SK-N-SH (cell line): ENCODE measurements at regions not wholly inside any gene's neighbourhood (a gene's known extent, or its start where the extent isn't known, plus 50 kb on each side); places are given as distances from the start of the nearest gene placed in this dataset.

Experiments used
- CTCF ChIP-seq: fragments of 200-600 bp; sonication (generic); IDR thresholded peaks from 2 replicates; pipeline ENCODE4 v1.6.1; 2017; ENCODE audit warnings: antibody characterized with exemption, mild to moderate bottlenecking, moderate library complexity
- EP300 ChIP-seq, 2 experiments: IDR thresholded peaks; 2 replicates each; pipeline versions ENCODE4 v1.4.0 to v1.6.1; 2012; ENCODE audit warnings: borderline replicate concordance in 1 of 2, low read depth in 1 of 2, low read length in 1 of 2
- EZH2phosphoT487 ChIP-seq: fragments of 200-600 bp; sonication (generic); IDR thresholded peaks from 2 replicates; pipeline ENCODE4 v1.6.1; 2017; ENCODE audit warnings: low read depth, mixed run types, mild to moderate bottlenecking, antibody characterized with exemption, moderate library complexity, borderline replicate concordance

- TF ChIP-seq CTCF, result no peak
- TF ChIP-seq EZH2phosphoT487, result no peak
- TF ChIP-seq EP300 (IDR thresholded peaks at IDR 0.05; ENCODE audit: borderline replicate concordance in 1 of 2, low read depth in 1 of 2, low read length in 1 of 2), result no peak
Observed at GRCh38 chr1:105585791-105586190, 1470.7 kb upstream of the PRMT6 start.
